Hematopoietic multipotent progenitor cell treated with erythropoietin and hydrocortisone succinate and interleukin-3 and kit ligand, for 17 days (in vitro differentiated cells): ENCODE measurements at regions not wholly inside any gene's neighbourhood (a gene's known extent, or its start where the extent isn't known, plus 50 kb on each side); places are given as distances from the start of the nearest gene placed in this dataset.
"Not testable (repeated sequence)": the region's sequence is repeated elsewhere in the genome, so short reads cannot be mapped to it uniquely, and the experiment has no call there.

Source experiments
- DNase-seq: peaks from one replicate; pipeline ENCODE4 v3.0.0-alpha.2; 2015; ENCODE audit warnings: low spot score

GRCh38 chr3:8001712-8002111 lies 499.9 kb upstream of the LMCD1 start:
- no peak for DNase-seq

- no peak for DNase-seq
These were observed 489.7 kb upstream of the LMCD1 start for GRCh38 chr3:8011902-8012301.

GRCh38 chr3:8020047-8020841 lies 481.4 kb upstream of the LMCD1 start:
- no peak for DNase-seq

GRCh38 chr3:8027954-8028353 lies 473.7 kb upstream of the LMCD1 start:
- DNase-seq, result no peak

- no peak for DNase-seq
These were observed 451.3 kb upstream of the LMCD1 start for GRCh38 chr3:8050283-8050682.

GRCh38 chr3:8052659-8053058 lies 449.0 kb upstream of the LMCD1 start:
- DNase-seq, result no peak

GRCh38 chr3:8068135-8068534 lies 433.5 kb upstream of the LMCD1 start:
- not testable (repeated sequence) for DNase-seq

- no peak for DNase-seq
These were observed 432.2 kb upstream of the LMCD1 start for GRCh38 chr3:8069471-8069870.

GRCh38 chr3:8070011-8070410 lies 431.6 kb upstream of the LMCD1 start:
- DNase-seq, result no peak

GRCh38 chr3:8074740-8075139 lies 426.9 kb upstream of the LMCD1 start:
- not testable (repeated sequence) for DNase-seq

GRCh38 chr3:8077126-8077525 lies 424.5 kb upstream of the LMCD1 start:
- no peak for DNase-seq

- no peak for DNase-seq
These were observed 421.2 kb upstream of the LMCD1 start for GRCh38 chr3:8080464-8080863.

- DNase-seq, result no peak
These were observed 416.1 kb upstream of the LMCD1 start for GRCh38 chr3:8085498-8085897.

GRCh38 chr3:8087951-8088350 lies 413.7 kb upstream of the LMCD1 start:
- DNase-seq, result no peak

GRCh38 chr3:8094415-8094814 lies 407.2 kb upstream of the LMCD1 start:
- no peak for DNase-seq

GRCh38 chr3:8095724-8096123 lies 405.9 kb upstream of the LMCD1 start:
- DNase-seq, result no peak

- DNase-seq, result no peak
These were observed 403.9 kb upstream of the LMCD1 start for GRCh38 chr3:8097690-8098089.

GRCh38 chr3:8103954-8104353 lies 397.7 kb upstream of the LMCD1 start:
- DNase-seq, result no peak

GRCh38 chr3:8106921-8107320 lies 394.7 kb upstream of the LMCD1 start:
- DNase-seq, result no peak

- DNase-seq, result no peak
These were observed 390.4 kb upstream of the LMCD1 start for GRCh38 chr3:8110966-8111798.

GRCh38 chr3:8112587-8112986 lies 389.0 kb upstream of the LMCD1 start:
- no peak for DNase-seq

- no peak for DNase-seq
These were observed 388.0 kb upstream of the LMCD1 start for GRCh38 chr3:8113626-8114025.

- DNase-seq, result no peak
These were observed 372.9 kb upstream of the LMCD1 start for GRCh38 chr3:8128686-8129085.
